GM21528 (cell line): ENCODE measurements at regions not wholly inside any gene's neighbourhood (a gene's known extent, or its start where the extent isn't known, plus 50 kb on each side); places are given as distances from the start of the nearest gene placed in this dataset.
"Not testable (repeated sequence)": the region's sequence is repeated elsewhere in the genome, so short reads cannot be mapped to it uniquely, and the experiment has no call there.

Experiments
- ATAC-seq: cut with Tn5 transposase; IDR thresholded peaks from one replicate; pipeline ENCODE4 v1.9.1; 2021; ENCODE audit warnings: mild to moderate bottlenecking, moderate library complexity; ENCODE audit not compliant: unreplicated experiment, low FRiP score

DNA sequence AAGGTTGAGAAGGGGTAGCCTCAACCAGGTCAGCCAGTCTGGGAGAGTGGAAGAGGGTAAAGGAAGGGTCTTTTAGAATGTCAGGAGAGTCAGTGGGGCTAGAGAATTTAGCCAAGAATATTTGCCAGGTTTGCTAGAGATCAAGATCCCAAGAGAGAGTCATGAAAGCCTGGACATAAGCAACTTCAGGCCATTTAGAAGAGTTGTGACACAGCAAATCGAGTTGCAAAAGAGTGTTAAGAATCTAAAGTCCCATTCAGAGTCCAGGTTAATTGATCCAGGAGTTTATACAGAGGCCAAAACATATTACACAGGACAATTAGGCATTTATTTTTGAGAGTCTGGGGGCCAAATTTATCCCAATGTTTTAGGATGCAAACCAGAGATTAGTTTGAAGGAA is 1260.1 kb upstream of the ACO1 start:
- ATAC-seq = no peak

DNA sequence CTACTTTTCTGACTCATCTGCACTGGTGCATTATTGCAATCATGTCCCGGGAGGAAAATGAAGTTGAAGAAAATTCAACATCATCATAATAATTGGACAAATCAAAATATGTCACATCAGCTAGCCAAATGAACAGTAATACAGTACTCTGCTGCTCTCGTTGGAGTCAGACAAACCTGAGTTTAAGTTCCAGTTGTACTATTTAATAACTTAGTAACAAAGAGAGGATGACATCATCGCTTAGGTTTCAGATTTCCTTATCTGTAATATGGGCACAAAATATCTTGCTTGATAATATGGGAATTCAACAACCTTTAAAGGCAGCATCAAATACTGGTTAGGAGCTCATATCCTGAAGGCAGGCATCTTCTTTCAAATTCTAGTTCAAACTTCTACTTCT is 1248.9 kb upstream of the ACO1 start:
- ATAC-seq = no peak

- ATAC-seq = no peak
These were observed 1247.9 kb upstream of the ACO1 start for GRCh38 chr9:31136524-31136923.

- ATAC-seq = no peak
These were observed 1247.0 kb upstream of the ACO1 start for GRCh38 chr9:31137176-31138160.

DNA sequence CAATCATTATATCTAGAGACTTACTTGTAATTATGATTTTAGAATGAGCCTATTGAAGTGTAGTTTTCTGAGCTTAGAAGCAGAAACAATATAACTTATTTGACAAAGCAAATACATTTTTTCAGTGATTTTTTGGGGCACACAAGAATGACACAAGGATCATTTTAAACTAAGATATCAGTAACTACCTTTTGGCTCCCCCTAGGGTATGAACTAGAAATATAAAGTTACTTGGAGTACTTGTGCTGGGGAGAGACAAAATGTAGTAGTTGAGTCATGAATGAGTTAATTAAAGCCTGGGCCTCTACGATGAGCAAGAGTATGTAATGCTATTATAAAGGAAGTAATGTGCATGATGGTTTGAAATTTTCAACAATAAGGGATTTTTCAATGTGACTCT is 1244.1 kb upstream of the ACO1 start:
- ATAC-seq = no peak

DNA sequence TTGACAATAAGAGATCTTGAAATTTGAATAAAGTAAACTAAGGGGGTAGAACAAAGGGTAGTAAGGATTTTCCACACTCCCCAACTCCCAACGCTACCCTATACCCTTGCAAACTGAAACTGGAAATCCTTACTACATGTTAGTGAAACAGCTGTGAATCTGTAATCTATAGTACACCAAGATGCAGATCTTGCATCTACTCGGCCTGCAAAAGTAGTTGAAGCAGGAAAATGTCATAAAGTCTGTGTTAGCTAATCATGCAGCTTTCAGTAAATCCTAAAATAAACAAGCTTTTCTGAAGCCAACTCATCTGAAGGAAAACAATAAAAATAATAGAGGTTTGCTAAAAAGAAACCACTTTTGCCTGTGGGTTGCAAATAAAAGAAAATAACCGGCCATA is 1242.0 kb upstream of the ACO1 start:
- ATAC-seq = no peak

DNA sequence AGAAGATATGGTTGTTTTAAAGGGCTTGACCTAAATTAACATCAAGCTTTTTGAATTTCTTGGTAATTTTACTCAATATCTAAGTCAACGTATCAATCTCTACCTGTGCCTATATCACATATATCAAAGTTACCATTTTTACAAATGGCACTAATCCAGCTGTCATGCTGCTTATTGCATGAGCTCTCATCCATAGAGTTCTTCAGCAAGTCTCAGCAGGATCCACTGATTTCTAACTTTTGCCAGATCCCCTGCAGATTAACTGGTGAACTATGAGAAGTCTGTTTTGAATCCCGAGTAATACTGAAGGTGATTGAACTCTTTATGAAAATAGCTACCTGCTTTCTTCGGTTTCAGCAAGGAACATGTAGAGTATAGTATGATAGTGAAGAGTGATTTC is 1239.8 kb upstream of the ACO1 start:
- ATAC-seq = no peak

GRCh38 chr9:31146485-31147166 is 1237.8 kb upstream of the ACO1 start:
- ATAC-seq = peak; percentile 99

GRCh38 chr9:31153250-31153840 is 1231.1 kb upstream of the ACO1 start:
- ATAC-seq = peak; percentile 98

GRCh38 chr9:31166516-31166915 is 1217.9 kb upstream of the ACO1 start:
- no peak for ATAC-seq

DNA sequence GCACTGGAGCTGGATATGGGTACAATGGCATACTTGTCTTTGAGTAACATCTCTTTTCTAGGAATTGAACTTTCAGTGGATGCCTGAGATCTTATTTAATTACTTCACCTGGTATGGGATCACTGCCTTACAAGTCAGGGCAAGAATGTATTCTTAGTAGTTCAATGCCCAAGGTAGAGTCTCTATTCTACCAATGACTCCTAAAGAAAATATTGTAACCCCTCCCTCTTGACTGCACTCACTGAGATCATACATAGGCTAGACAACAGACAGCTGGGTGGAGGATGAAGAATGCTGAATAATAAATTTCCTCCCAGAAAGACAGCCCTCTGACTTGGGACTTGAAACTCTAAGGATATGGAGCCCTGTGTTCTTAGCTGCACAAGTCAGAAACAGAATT is 1216.3 kb upstream of the ACO1 start:
- ATAC-seq = no peak

GRCh38 chr9:31174681-31175080 is 1209.8 kb upstream of the ACO1 start:
- no peak for ATAC-seq

DNA sequence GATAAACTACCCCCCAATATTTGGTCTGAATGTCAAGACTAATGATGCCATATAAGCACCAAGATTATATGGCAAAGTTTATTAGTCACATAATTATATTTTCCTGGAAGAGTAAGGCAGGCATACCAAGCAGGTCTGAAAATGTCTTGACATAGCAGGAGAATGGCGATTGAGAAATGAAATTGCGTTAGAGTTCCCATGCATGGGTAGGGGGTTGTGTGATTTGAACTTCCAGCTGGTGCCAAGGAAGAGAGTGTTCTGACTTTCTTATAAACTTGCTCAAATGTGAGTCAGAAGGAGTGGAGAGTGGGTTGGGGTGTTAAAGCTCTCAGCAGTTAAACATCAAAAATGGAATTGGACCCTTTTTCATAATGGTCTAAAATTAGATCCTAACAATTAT is 1200.6 kb upstream of the ACO1 start:
- no peak for ATAC-seq

- ATAC-seq = no peak
These were observed 1198.6 kb upstream of the ACO1 start for GRCh38 chr9:31185831-31186230.

DNA sequence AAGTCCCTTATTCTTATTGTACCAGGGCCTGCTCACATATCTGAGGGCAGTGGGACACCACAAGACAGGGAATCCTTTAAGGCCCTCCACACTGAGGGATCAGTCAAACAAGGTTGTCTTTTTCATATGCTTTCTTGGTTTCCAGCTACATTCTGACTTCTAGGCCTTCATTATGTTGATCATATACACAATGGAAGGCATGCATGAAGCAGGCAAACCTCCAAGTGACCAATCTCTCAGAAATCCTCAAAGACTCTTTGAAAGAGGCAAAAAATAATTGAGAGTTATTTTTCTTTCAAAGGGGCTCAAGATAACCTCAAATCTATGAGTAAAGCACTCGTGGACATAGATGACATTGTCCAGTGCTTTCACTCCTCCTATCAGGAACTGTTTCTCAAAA is 1195.9 kb upstream of the ACO1 start:
- no peak for ATAC-seq

- no peak for ATAC-seq
These were observed 1173.4 kb upstream of the ACO1 start for GRCh38 chr9:31210978-31211570.

DNA sequence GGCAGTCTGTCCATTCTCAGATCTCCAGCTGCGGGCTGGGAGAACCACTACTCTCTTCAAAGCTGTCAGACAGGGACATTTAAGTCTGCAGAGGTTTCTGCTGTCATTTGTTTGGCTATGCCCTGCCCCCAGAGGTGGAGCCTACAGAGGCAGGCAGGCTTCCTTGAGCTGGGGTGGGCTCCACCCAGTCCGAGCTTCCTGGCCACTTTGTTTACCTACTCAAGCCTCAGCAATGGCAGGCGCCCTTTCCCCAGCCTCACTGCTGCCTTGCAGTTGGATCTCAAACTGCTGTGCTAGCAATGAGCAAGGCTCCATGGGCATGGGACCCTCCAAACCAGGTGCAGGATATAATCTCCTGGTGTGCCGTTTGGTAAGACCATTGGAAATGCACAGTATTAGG is 1154.5 kb upstream of the ACO1 start:
- not testable (repeated sequence) for ATAC-seq

DNA sequence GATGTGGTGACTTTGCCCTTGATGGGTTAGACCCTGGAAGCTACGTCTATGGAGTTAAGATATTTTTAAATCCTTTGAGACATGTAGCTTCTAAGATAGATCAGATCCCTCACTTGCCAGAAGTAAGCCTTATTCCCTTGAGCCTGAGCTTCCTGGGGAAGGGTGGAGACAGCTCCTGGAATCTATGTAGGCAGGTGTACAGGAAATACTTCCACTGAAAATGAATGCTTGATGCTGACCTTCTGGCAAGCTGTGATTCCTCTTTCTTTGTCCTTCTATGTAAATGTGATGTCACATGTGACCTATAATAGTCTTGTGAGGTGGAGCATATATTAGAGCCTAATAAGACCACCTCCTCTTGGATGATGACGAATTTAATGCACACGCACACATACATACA is 1152.0 kb upstream of the ACO1 start:
- ATAC-seq = no peak

GRCh38 chr9:31236344-31236743 is 1148.1 kb upstream of the ACO1 start:
- no peak for ATAC-seq

GRCh38 chr9:31243386-31243785 is 1141.1 kb upstream of the ACO1 start:
- no peak for ATAC-seq

GRCh38 chr9:31248156-31248555 is 1136.3 kb upstream of the ACO1 start:
- no peak for ATAC-seq
